HG03378 (cell line): ENCODE measurements at regions not wholly inside any gene's neighbourhood (a gene's known extent, or its start where the extent isn't known, plus 50 kb on each side); places are given as distances from the start of the nearest gene placed in this dataset.

Experiments used
- ATAC-seq: cut with Tn5 transposase; IDR thresholded peaks from one replicate; pipeline ENCODE4 v1.9.1; 2021; ENCODE audit warnings: mild to moderate bottlenecking, moderate library complexity; ENCODE audit not compliant: unreplicated experiment

DNA sequence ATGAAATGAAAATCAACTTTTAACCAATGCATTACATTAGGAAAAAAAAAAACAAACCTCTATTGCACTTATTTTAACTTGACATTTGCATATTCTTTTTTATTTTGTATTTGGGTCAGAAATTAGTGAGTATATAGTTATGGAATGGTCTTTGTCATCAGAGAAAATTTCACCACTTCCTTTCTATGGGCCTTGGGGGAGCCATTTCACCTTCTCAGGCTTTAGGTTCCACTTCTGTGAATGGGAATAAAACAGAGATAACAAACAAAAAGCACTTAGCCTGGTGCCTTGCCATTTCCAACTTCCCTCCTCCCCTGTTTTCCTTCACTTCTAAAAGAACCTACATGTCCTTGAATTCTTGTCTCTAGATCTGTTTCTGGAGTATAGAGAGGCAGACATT lies 168.0 kb upstream of the STT3B start:
- no peak for ATAC-seq

- no peak for ATAC-seq
These were observed 165.2 kb upstream of the STT3B start for GRCh38 chr3:31367518-31367917.

- no peak for ATAC-seq
These were observed 162.9 kb upstream of the STT3B start for GRCh38 chr3:31369637-31370379.

- no peak for ATAC-seq
These were observed 162.4 kb upstream of the STT3B start for GRCh38 chr3:31370380-31370666.

- no peak for ATAC-seq
These were observed 162.0 kb upstream of the STT3B start for GRCh38 chr3:31370681-31371080.

- ATAC-seq, result no peak
These were observed 161.1 kb upstream of the STT3B start for GRCh38 chr3:31371484-31372177.

DNA sequence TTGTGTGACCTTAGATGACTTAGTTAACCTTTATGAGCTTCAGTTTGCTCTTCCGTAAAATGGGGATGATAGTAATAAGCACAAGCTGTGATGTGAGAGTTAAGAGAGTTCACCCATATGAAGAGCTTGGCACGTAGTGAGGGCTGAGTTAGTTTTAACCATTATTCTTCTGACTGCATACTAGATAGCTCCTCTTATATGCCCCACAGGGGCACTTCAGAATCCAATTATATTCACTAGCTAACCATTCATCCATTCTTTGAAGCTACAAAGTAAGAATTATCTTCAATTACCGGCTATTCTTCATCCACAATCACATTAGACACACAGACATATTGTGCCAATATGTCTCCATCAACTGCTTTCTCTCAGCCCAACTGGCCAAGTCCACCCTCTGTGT lies 159.0 kb upstream of the STT3B start:
- ATAC-seq, result no peak

GRCh38 chr3:31377045-31377642 lies 155.6 kb upstream of the STT3B start:
- no peak for ATAC-seq

GRCh38 chr3:31378231-31378630 lies 154.5 kb upstream of the STT3B start:
- ATAC-seq, result no peak

DNA sequence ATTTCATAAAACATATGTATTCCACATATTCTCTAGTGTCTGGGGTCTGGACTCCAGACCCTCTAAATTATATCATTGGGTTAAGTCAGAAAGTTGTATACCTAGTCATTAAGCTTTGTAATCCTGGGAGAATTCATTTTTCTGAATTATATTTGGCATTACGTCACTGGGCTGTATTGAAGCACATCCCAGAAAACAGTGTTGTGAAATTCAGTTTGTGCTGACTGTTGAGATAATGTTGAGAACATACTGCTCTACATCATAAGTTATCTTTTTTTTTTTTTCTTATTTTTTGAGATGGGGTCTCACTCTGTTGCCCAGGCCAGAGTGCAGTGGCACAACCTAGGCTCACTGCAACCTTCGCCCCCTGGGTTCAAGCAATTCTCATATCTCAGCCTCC lies 153.1 kb upstream of the STT3B start:
- no peak for ATAC-seq

DNA sequence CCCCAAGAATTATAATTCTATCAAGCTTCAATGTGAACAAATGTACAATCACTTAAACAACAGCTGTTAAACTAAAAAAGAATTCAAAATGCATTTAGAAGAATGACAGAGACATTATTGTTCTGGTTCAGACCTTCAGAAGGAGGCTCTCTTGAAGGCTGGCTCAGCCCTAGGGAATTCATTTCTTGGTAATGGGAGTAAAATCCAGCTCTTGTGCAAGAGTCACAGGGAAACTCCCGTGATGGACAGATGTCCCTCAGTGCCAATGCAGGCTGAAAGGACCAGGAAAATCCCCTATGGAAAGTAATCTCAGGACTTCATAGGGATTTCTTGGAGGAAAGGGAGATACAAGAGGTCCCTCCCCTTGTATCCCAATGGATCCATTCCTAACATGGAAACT lies 149.9 kb upstream of the STT3B start:
- ATAC-seq, result no peak

GRCh38 chr3:31384117-31384516 lies 148.6 kb upstream of the STT3B start:
- ATAC-seq, result no peak

DNA sequence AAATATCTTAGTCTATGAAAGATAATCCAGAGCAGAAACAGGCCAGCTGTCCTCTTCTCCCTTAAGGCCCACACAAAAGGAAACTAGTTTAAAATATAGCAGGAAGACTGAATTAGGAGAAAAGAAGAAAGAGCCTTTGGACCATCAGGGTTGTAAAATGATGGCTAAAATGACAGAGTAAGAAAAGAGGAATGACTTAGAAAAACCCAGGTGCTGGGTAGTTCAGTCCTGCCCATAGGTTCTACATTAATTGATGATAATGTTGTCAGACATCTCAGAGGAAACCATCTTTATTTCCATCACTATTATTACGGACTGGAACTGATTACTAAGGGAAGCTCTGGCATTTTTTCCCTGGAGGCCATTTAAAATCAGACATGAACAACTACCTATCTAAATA lies 142.8 kb upstream of the STT3B start:
- ATAC-seq, result no peak

GRCh38 chr3:31390466-31390865 lies 142.3 kb upstream of the STT3B start:
- no peak for ATAC-seq

DNA sequence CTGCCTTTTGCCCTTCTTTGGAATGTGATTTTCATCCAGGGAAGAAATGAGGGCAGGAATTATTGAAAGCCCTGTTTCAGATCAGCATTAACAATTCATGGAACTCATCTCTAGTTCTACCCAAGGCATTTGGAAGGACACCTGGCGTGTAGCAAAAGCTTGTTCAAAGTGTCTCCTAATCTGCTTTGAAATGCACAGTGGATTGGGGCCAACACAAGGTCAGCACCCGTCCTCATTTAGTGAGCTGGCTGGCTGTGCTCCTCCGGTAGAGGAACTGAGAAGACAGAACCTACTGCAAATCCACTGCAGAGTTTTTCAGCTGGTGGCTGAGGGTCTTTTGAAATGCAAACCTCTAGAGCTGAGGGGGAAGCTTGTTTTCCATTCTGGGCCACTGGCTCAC lies 141.6 kb upstream of the STT3B start:
- no peak for ATAC-seq

DNA sequence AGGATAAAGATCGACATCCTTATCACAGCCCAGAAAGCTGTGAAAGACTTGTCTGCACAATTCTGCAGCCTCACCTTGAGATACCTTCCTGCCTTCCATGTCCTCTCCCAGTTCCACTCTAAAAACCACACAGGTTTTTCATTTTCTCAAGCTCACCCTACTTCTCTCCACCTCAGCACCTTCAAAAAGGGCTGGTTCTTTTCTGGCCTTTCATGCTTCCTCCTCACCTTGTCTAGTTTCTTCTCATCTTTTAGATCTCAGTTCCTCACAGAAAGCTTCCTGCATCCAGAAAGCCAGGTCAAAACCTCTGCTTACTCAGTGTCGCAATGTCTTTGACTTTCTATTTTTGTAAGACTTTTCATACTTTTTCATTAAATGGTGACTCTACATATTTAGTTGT lies 140.2 kb upstream of the STT3B start:
- no peak for ATAC-seq

DNA sequence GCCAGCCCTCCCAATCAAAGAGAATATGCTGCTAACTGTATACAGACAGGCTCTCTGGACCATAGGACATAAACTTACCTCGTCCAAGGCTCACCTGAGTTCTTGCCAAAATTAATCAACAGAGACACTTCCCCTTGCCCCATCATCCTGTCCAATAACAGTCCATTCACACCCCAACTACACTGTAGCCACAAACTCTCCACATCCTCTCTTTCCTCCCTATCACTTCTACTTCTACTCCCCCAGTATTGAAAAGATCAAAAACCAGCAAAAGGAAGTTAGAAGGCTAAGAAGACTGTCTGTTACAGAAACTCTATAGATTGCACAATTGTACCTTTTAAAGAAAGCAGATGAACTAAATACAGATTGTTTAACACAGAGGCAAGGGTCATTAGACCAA lies 133.5 kb upstream of the STT3B start:
- no peak for ATAC-seq

- ATAC-seq, result no peak
These were observed 130.6 kb upstream of the STT3B start for GRCh38 chr3:31402117-31402516.

DNA sequence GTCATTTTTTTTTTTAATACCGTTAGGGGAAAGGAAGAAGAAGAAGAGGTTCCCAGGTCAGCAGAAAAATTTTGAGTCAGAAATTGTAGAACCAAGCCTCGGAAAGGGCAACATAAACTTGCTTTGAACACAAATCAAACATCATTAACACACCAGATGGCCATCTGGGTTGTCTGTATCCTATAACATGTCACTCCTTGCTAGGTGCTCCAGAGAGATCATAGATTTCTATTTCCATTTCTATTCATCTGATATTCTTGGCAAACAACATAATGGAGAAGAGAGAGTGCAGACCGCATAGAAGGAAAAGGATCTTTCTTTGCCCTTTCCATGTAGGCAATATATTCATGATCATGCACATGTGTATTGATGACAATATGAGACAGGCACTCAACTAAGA lies 129.5 kb upstream of the STT3B start:
- no peak for ATAC-seq

DNA sequence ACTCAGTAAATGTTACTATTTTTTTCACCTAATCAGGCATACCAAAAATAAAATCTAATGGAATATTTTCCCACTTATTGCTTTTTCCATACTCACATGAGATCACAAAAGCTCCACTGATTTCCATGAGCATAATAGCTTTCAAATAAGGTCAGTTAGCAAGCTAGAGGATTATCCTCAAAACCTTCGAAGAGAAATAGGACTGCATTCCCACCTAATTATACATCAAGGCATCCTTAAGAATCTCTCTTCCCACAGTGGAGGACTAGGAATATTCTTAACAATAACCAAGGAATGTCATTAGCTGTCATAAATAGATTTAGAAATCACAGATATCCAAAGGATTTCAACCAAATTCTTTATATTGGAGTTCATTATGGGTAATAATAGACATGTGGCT lies 127.9 kb upstream of the STT3B start:
- no peak for ATAC-seq

DNA sequence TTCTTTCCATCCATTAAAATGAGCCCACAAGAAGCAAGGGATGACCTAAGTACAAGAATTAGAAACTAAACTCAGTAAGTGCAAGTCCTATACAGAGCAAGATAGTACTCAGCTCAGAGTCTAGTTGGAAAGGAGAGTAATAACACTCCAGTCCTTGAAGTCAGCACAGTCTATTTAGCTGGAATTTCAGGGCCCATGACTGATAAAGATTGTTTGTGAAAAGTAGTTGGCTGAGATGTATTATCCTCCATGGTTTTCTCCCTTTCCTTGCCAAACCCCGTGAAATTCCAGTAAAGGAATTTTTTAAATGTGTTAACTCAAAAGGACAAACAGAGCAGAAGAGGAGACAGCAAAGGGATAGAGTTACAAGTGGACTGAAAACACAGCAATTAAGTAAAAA lies 127.2 kb upstream of the STT3B start:
- no peak for ATAC-seq

DNA sequence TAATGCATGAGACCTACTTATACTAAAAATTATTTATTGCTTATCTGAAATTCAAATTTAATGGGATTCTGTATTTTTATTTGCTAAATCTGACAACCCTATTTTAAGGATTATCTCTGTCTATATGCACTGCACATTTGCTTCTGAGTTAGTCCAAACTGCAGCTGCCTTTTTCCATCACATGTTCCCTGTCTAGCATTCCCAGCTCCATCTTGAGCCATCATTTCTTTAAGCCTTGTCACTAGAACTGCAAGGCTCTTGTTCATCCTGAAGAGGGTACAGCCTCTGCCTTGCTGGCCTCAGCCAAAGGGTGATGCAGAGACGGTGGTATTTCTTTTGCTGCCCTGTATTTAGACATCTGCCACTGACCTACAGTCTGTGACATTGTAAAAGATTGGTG lies 125.8 kb upstream of the STT3B start:
- ATAC-seq, result no peak

- ATAC-seq, result no peak
These were observed 125.1 kb upstream of the STT3B start for GRCh38 chr3:31407665-31408064.
